HEK293T (cell line): ENCODE measurements at regions not wholly inside any gene's neighbourhood (a gene's known extent, or its start where the extent isn't known, plus 50 kb on each side); places are given as distances from the start of the nearest gene placed in this dataset.

Experiments
- BHLHE40 ChIP-seq: fragments of 450-650 bp; IDR thresholded peaks from 2 replicates; pipeline ENCODE4 v1.6.1; 2016; ENCODE audit warnings: mild to moderate bottlenecking, moderate library complexity, borderline replicate concordance
- PKNOX1 ChIP-seq: fragments of 450-650 bp; IDR thresholded peaks from 2 replicates; pipeline ENCODE4 v1.6.1; 2016
- SP1 ChIP-seq: fragments of 450-650 bp; IDR thresholded peaks from 2 replicates; pipeline ENCODE4 v1.6.1; 2017

GRCh38 chr16:62335356-62335755 is 299.1 kb upstream of the CDH8 start:
- no peak for TF ChIP-seq SP1
- no peak for TF ChIP-seq PKNOX1
- no peak for TF ChIP-seq BHLHE40
